Skeletal muscle satellite cell (primary cell): ENCODE measurements at regions not wholly inside any gene's neighbourhood (a gene's known extent, or its start where the extent isn't known, plus 50 kb on each side); places are given as distances from the start of the nearest gene placed in this dataset.
"Not testable (repeated sequence)": the region's sequence is repeated elsewhere in the genome, so short reads cannot be mapped to it uniquely, and the experiment has no call there.

Experiments used
- H3K27me3 ChIP-seq: 2 replicates; pipeline ENCODE4 v1.7.0; 2013; ENCODE audit warnings: low read length; ENCODE audit not compliant: control insufficient read depth, insufficient read depth
- H3K36me3 ChIP-seq: 2 replicates; pipeline ENCODE4 v1.7.0; 2013; ENCODE audit warnings: mild to moderate bottlenecking, control low read depth, low read length; ENCODE audit not compliant: insufficient read depth
- H3K4me1 ChIP-seq: 2 replicates; pipeline ENCODE4 v1.7.0; 2013; ENCODE audit warnings: low read length; ENCODE audit not compliant: control insufficient read depth, insufficient read depth
- H3K4me2 ChIP-seq: 2 replicates; pipeline ENCODE4 v1.7.0; 2013; ENCODE audit warnings: mild to moderate bottlenecking, low read length
- H3K4me3 ChIP-seq: 2 replicates; pipeline ENCODE4 v1.7.0; 2013; ENCODE audit warnings: low read length
- H3K9ac ChIP-seq: 2 replicates; pipeline ENCODE4 v1.7.0; 2013; ENCODE audit warnings: mild to moderate bottlenecking, low read depth, low read length, moderate library complexity
- H3K9me3 ChIP-seq: replicated peaks from 2 replicates; pipeline ENCODE4 v1.7.0; 2013; ENCODE audit warnings: mild to moderate bottlenecking, control low read depth, low read length

DNA sequence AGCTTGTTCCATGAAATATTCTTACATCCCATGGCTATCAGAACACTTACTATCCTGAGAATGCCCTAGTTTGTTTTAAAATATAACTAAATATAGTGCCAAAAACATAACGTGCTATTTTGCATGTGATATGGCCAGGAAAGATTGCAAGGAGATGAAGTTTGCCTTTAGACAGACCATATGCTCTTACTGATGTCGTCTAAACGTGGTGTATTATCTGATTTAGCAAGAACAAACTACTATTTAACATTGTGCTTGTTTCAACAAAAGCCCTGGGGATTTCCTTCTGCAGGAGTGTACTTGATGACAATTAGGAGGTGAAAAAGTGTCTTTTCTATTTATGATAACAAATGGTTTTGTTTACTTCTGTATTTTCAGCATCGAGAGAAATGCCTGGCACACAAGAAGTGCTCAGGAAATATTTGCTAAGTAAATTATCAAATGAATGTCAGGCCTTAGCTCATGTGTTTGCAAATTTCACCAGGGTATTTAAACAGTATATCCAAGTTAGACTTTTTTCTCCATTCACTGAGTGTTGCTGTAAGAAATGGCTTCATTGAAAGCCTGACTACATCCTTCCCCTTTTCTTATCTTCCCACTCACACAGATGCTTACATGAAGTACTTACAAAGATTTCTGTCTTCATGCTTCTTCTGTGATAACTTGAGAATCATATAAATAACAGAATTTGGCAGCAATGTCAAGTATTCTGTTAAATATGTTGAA lies 1033.6 kb downstream of the CDH8 start:
- H3K27me3 ChIP-seq = no peaks in the 10 kb centered on the region
- no peak overlapping the region for H3K4me3 ChIP-seq

DNA sequence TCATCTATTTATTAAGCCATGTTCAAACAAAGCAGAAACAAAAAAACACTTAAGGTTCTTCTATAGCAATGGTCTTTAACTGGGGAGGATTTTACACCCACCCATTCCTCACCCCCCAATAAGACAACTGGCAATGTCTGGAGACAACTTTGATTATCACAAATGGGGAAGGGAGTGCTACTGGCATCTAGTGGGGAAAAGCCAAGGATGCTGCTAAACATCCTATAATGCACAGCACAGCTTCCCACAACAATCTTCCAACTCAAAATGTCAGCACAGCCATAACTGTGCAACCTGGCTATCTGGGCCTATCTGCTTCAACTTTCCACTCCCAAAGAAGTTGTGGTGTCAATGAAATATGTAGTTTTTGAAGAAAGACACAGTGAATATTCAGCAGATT lies 1044.4 kb downstream of the CDH8 start:
- no peak overlapping the region for H3K4me3 ChIP-seq
- H3K4me2 ChIP-seq = no peak overlapping the region
- H3K27me3 ChIP-seq = no peaks in the 10 kb centered on the region
- peaks cover 3% of the 10 kb centered on the region for H3K9me3 ChIP-seq
- no peaks in the 10 kb centered on the region for H3K36me3 ChIP-seq
- no peak overlapping the region for H3K9ac ChIP-seq
- H3K4me1 ChIP-seq = no peaks in the 10 kb centered on the region

More for the DNA sequence above, 1033.6 kb downstream of the CDH8 start:
- Histone ChIP-seq H3K9me3 (peaks cover 4% of the 10 kb centered on the region), H3K4me1 (no peaks in the 10 kb centered on the region), H3K36me3 (no peaks in the 10 kb centered on the region), H3K4me2 (no peak overlapping the region), H3K9ac (no peak overlapping the region)

DNA sequence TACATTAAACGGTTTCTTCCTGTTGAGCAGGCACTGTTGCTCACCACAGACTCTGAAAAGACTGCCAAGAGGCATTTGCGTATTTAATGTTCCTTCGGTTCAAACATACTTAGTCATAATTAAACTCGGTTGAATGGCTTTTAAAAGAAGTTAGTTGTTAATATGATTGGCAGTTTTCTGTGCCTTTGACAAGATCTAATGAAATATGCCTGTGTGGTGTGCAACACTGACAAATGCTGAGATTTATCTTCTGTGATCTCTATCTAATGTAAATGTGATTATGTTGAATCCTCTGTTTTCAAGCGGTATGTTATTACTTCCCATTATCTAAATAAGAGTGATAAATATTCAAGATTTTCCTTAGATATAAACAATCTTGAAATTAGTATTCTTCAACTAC lies 1046.6 kb downstream of the CDH8 start:
- H3K4me2 ChIP-seq = no peak overlapping the region
- H3K27me3 ChIP-seq = no peaks in the 10 kb centered on the region
- no peaks in the 10 kb centered on the region for H3K9me3 ChIP-seq
- H3K4me3 ChIP-seq = no peak overlapping the region
- H3K36me3 ChIP-seq = no peaks in the 10 kb centered on the region
- no peaks in the 10 kb centered on the region for H3K4me1 ChIP-seq
- H3K9ac ChIP-seq = no peak overlapping the region

DNA sequence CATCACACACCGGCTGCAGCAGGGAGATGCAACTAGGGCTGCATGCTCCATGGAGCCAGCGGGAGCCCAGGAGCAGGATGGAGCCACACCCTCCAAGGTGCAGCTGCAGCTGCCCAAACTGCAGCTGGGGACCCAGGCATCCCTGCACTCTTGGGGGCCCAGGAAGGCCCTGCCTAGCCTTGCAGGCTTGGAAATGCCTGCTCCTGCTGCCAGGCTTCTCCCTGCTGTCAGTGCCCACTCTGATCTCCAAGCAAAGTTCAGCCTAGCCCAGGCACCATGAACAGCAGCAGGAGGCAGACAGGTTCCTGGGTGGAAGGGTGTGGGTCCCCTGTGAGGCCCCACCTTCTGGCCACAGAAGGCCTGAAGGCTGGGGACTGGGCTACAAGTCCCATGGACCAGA lies 1057.1 kb downstream of the CDH8 start:
- Histone ChIP-seq H3K4me1 (no peaks in the 10 kb centered on the region), H3K36me3 (no peaks in the 10 kb centered on the region), H3K9ac (no peak overlapping the region), H3K4me3 (no peak overlapping the region), H3K27me3 (no peaks in the 10 kb centered on the region), H3K9me3 (peaks cover 12% of the 10 kb centered on the region), H3K4me2 (no peak overlapping the region)

DNA sequence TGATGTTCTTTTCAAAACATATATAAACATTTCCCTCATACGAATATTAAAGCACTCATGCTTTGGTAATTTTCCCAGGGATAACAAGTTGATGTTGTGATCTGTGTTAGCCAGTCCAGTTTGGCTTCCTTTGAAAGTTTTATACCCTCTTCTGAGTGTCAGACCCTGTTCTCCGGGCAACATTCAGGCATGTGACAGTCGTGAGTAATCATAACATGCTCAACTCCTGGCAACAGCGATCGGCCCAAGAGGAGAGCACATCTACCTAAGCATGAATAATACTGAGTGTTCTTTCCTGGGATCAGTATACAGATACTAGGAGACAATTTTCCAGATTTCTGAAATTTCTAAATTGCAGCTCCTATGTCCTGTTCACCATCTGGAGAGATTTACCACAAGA lies 1086.4 kb downstream of the CDH8 start:
- H3K9me3 ChIP-seq = no peaks in the 10 kb centered on the region
- H3K9ac ChIP-seq = no peak overlapping the region
- H3K36me3 ChIP-seq = no peaks in the 10 kb centered on the region
- H3K27me3 ChIP-seq = no peaks in the 10 kb centered on the region
- no peak overlapping the region for H3K4me3 ChIP-seq
- no peak overlapping the region for H3K4me2 ChIP-seq
- no peaks in the 10 kb centered on the region for H3K4me1 ChIP-seq

DNA sequence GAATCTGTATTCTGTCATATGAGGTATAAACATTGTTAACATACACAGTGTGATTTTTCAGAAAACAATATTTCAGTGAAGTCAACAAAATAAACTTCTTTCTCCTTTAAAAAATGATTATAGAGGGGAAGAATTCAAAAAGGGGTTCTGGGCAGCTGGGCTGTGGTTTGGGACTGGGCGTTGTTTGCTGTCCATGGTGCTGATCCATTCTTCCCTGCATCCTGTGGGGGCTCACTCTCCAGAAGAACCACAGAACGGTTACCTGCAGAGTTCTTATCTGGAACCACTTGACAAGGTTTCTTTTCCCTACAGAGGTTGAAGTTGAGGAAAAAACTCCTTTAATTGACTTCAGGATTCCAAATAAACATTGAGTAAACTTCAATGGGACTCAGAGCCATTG lies 1091.0 kb downstream of the CDH8 start:
- H3K27me3 ChIP-seq = no peaks in the 10 kb centered on the region
- no peaks in the 10 kb centered on the region for H3K4me1 ChIP-seq
- H3K9me3 ChIP-seq = no peaks in the 10 kb centered on the region
- H3K36me3 ChIP-seq = no peaks in the 10 kb centered on the region
- no peak overlapping the region for H3K4me2 ChIP-seq
- no peak overlapping the region for H3K9ac ChIP-seq
- H3K4me3 ChIP-seq = no peak overlapping the region

DNA sequence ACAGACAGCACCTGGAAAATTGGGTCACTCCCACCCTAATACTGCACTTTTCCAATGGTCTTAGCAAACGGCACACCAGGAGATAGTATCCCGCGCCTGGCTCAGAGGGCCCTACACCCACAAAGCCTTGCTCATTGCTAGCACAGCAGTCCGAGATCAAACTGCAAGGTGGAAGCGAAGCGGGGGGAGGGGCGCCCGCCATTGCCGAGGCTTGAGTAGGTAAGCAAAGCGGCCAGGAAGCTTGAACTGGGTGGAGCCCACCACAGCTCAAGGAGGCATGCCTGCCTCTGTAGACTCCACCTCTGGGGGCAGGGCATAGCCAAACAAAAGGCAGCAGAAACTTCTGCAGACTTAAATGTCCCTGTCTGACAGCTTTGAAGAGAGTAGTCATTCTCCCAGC lies 1100.0 kb downstream of the CDH8 start:
- not testable (repeated sequence) for H3K4me2 ChIP-seq, H3K36me3 ChIP-seq, H3K9me3 ChIP-seq, H3K4me1 ChIP-seq, H3K9ac ChIP-seq, H3K27me3 ChIP-seq, H3K4me3 ChIP-seq

DNA sequence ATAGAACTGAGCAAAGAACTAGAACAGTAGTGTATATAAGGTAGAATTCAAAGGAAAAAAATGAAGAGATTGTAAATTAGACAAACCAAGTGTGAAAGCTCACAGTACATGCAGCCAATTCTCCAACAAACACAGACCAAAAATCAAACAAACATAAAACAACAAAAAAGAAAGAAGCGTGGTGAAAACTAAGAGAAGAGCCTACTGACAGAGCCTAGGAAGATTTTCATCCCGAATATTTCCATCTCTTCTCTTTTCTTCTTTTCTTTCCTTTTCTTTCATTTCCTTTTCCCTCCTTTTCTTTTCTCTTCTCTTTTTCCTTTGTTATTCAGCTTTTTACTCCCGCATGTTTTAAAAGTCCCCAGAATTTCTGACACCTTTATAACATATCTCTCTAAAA lies 1103.6 kb downstream of the CDH8 start:
- no peak overlapping the region for H3K9ac ChIP-seq
- peaks cover 2% of the 10 kb centered on the region for H3K9me3 ChIP-seq
- no peak overlapping the region for H3K4me2 ChIP-seq
- no peaks in the 10 kb centered on the region for H3K4me1 ChIP-seq
- H3K4me3 ChIP-seq = no peak overlapping the region
- no peaks in the 10 kb centered on the region for H3K36me3 ChIP-seq
- H3K27me3 ChIP-seq = no peaks in the 10 kb centered on the region

DNA sequence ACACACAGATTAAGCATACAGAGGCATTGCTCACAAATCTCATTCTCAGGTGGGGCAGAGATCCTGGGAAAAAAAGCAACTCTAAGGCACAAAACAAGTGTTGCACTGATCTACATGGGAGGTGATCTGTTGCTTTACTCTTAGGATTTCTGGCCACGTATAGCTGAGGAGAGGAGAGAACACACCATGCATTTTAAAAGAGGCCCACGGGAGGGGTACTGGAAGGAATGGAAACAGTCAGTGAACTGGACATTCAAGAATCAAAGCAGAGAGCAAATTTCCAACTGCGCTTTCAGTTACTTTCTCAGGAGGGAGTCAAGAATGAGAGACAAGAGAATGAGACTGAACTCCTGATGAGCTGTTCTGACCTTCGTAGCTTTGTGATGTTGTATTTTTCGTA lies 1105.9 kb downstream of the CDH8 start:
- H3K4me1 ChIP-seq = no peaks in the 10 kb centered on the region
- no peak overlapping the region for H3K4me3 ChIP-seq
- peaks cover 11% of the 10 kb centered on the region for H3K9me3 ChIP-seq
- H3K36me3 ChIP-seq = no peaks in the 10 kb centered on the region
- no peaks in the 10 kb centered on the region for H3K27me3 ChIP-seq
- H3K4me2 ChIP-seq = no peak overlapping the region
- no peak overlapping the region for H3K9ac ChIP-seq

DNA sequence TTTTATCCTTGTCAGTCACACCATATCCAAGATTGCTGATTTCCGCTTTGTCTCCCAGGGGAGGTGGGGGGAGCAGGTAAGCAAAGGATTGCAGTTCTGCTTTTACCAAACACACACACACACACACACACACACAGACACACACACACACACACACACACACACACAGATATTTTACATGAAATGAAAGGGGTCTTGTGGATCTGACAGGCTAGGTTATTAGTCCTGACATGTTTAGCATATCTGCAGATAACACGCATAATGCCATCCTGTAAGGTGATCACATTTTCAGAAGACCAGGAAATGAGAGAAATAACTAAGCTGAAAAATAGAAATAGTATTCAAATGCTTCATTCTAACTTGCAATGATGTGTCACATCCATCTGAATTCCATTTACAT lies 1113.3 kb downstream of the CDH8 start:
- no peaks in the 10 kb centered on the region for H3K4me1 ChIP-seq

DNA sequence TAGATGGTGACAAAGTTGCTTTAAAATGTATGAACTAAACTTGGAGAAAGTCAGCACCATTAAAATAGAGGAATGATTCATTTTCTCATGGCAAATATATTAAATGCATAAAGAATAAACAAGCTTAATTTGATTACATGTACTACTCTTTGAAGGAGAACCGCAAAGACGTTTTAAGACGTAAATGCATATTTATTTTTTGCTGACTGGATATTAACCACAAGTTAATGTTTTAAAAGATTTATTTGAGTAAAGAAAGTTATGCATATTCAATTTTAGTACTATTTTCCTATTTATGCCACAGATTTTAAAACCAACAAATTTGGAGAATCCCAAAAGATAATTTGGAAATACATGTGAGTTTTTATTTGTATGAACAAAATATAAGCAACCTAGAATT lies 1121.9 kb downstream of the CDH8 start:
- Histone ChIP-seq H3K36me3 (no peaks in the 10 kb centered on the region), H3K4me2 (no peak overlapping the region), H3K4me1 (no peaks in the 10 kb centered on the region), H3K4me3 (no peak overlapping the region), H3K9ac (no peak overlapping the region), H3K27me3 (no peaks in the 10 kb centered on the region), H3K9me3 (peaks cover 6% of the 10 kb centered on the region)

More for the DNA sequence above, 1113.3 kb downstream of the CDH8 start:
- no peak overlapping the region for H3K4me2 ChIP-seq
- no peak overlapping the region for H3K9ac ChIP-seq
- no peaks in the 10 kb centered on the region for H3K36me3 ChIP-seq
- no peak overlapping the region for H3K4me3 ChIP-seq
- no peaks in the 10 kb centered on the region for H3K27me3 ChIP-seq
- peaks cover 8% of the 10 kb centered on the region for H3K9me3 ChIP-seq

DNA sequence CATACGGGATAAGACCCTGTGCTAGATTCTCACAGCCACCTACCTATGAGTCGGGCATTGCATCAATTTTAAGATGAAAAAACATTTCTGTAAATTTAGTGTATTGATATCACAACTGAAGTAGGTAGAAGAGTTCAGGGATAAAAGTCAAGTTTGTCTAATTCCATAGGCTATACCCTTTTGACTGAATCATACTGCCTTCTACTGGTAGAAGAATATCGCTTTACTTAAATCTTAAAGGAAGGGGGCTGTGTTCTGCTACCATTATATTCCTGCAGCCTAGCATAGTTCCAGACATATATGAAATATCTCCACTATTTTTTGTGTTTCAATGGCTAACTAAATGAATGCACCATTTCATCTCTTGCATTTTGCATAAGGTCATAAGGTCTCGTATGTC lies 1128.6 kb downstream of the CDH8 start:
- Histone ChIP-seq H3K4me3 (no peak overlapping the region), H3K9me3 (peaks cover 6% of the 10 kb centered on the region), H3K4me1 (no peaks in the 10 kb centered on the region), H3K4me2 (no peak overlapping the region), H3K27me3 (no peaks in the 10 kb centered on the region), H3K9ac (no peak overlapping the region), H3K36me3 (no peaks in the 10 kb centered on the region)
